Kidney epithelial cell (primary cell): ENCODE measurements at regions not wholly inside any gene's neighbourhood (a gene's known extent, or its start where the extent isn't known, plus 50 kb on each side); places are given as distances from the start of the nearest gene placed in this dataset.

Experiments used
- DNase-seq: peaks from one replicate; pipeline ENCODE4 v3.0.0-alpha.2; 2010; ENCODE audit warnings: low read depth
- H3K27me3 ChIP-seq: 2 replicates; pipeline ENCODE4 v1.6.0; 2011; ENCODE audit warnings: low read length; ENCODE audit not compliant: control insufficient read depth, insufficient read depth
- H3K36me3 ChIP-seq: 2 replicates; pipeline ENCODE4 v1.5.1; 2011; ENCODE audit warnings: low read length; ENCODE audit not compliant: control insufficient read depth, insufficient read depth
- H3K4me3 ChIP-seq: 2 replicates; pipeline ENCODE4 v1.5.1; 2011; ENCODE audit warnings: low read depth, mild to moderate bottlenecking, control low read depth, low read length
- TF ChIP-seq, protein P1 (sequence below): IDR thresholded peaks from 2 replicates; pipeline ENCODE4 v1.5.1; 2011; ENCODE audit warnings: mild to moderate bottlenecking, moderate library complexity, low read length, control low read depth, inconsistent platforms; ENCODE audit not compliant: insufficient read depth, poor library complexity, severe bottlenecking

DNA sequence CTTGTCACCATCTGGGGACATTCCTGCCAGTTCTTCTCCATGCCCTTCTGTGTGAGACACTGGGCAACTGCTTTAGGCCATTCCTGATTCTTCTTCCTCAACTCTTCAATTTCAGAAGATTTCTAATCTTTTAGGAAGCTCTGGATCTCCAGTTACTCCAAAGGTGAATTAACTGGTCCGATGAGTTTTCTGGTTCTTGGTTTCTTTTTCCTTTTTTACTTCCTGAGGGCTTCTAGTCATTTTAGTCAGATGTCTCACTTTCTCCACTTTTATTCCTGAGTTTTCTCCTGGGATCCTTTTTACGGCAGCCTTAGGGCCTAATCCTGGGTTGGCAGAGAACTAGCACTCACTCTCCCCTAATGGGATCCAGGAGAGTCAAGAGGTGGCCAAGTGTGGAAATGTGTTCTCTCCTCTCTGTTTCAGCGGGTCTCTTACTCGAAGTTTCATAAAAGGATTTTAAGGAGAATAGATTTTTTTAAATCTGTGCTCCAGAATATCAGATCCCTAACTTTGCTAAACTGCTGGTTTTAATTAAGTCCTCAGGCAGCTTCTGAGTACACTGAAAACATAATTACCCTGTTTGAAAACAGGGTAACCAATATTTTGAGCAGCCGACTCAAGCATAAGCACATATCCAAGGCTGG, 107.6 kb downstream of the RMI2 start:
- no peaks in the 10 kb centered on the region for H3K36me3 ChIP-seq
- no peak for DNase-seq
- peaks cover 4% of the 10 kb centered on the region for H3K27me3 ChIP-seq
- TF ChIP-seq, protein P1, sequence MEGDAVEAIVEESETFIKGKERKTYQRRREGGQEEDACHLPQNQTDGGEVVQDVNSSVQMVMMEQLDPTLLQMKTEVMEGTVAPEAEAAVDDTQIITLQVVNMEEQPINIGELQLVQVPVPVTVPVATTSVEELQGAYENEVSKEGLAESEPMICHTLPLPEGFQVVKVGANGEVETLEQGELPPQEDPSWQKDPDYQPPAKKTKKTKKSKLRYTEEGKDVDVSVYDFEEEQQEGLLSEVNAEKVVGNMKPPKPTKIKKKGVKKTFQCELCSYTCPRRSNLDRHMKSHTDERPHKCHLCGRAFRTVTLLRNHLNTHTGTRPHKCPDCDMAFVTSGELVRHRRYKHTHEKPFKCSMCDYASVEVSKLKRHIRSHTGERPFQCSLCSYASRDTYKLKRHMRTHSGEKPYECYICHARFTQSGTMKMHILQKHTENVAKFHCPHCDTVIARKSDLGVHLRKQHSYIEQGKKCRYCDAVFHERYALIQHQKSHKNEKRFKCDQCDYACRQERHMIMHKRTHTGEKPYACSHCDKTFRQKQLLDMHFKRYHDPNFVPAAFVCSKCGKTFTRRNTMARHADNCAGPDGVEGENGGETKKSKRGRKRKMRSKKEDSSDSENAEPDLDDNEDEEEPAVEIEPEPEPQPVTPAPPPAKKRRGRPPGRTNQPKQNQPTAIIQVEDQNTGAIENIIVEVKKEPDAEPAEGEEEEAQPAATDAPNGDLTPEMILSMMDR, result no peak
- no peak overlapping the region for H3K4me3 ChIP-seq

DNA sequence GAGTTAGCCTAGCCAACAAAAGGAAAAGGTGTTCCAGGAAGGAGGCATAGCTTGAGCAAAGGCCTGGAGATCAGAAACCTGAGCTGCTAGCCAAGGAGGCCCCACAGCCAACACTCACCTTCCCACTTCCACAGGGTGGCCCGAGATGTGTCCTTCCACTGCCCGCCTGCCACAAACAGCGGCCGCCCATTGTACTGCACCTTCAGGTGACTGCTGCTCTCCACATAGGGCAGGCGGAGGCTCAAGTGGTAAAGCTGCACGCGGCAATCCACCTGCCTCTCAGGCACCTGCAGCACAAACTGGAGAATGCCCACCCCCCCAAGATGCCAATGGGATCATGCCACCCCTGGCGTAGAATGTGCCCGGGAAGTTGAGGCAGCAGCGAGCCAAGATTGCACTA, 111.5 kb downstream of the RMI2 start:
- TF ChIP-seq, protein P1, result no peak

DNA sequence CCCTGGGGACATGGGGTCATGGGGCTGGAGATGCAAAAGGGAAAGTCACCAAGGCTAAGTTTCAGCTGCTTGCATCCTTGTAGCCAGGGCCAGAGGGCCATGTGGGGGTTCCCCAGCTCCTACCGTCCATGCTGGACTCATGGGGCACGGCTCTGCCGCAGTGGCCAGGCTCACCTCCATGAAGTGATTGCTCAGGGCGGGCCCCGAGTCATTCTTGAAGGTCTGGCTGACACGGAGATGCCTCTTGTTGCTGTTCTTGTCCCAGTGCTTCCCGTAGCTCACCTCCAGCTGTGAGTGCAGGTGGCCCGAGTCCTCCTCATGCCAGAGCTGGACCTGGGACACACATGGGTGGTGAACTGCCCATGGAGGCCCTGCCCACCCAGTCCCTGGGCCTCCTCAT, 114.5 kb downstream of the RMI2 start:
- DNase-seq, result no peak
- TF ChIP-seq, protein P1, result no peak
- no peaks in the 10 kb centered on the region for H3K36me3 ChIP-seq
- no peak overlapping the region for H3K4me3 ChIP-seq
- peaks cover 8% of the 10 kb centered on the region for H3K27me3 ChIP-seq

More for the DNA sequence above, 111.5 kb downstream of the RMI2 start:
- Histone ChIP-seq H3K36me3 (no peaks in the 10 kb centered on the region), H3K4me3 (no peak overlapping the region), H3K27me3 (peaks cover 8% of the 10 kb centered on the region)
- no peak for DNase-seq

DNA sequence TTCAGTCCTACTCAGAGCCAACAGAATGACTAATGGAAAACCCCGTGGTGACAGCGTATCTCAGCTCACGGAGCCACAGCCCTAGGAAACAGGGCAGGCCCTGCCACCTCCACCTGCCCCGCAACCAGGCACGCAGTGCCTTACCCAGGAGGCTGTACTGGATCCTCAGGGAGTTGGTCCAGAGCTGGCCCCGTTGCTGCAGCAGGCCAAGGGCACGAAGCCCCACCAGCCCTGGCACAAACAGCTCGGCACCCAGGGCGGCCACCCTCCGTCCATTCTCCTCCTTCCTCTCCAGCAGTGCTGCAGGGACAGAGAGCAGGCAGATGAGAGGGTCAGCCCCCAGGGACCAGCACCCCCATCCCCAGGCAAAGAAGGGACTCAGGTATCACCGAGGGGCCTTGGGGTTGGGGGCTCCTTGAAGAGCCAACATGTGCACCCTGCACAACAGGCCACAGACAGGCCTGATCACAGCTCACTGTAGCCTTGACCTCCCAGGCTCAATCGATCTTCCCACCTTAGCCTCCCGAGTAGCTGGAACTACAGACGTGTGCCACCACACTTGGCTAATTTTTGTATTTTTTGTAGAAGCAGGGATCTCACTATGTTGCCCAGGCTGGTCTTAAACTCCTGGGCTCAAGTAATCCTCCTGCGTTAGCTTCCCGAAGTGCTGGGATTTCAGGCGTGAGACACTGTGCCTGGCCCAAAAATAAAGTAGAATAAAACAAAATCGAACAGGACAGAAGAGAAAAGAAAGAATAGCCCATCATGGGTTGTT, 115.7 kb downstream of the RMI2 start:
- Histone ChIP-seq H3K27me3 (peaks cover 8% of the 10 kb centered on the region), H3K36me3 (no peaks in the 10 kb centered on the region), H3K4me3 (no peak overlapping the region)
- TF ChIP-seq, protein P1, result no peak
- DNase-seq, result no peak

DNA sequence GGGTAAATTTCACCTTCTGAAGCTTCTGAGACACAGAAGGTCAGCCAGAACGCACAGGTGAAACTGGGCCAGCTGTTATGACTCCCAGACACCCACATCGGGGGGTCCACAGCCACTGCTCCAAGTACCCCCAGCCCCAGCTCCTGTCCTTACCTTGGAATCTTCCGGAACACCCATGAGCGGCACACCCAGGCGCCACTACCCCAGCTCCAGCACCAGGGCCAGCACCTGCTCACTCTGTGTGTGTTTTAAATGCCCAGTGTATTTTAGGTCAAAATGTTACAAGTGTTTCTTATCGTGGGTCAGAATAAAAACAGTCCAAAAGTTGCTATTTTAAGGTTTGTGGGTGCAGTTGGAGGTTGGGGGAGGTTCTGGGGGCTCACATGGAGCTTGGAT, 116.3 kb downstream of the RMI2 start:
- Histone ChIP-seq H3K27me3 (peaks cover 8% of the 10 kb centered on the region), H3K4me3 (no peak overlapping the region), H3K36me3 (no peaks in the 10 kb centered on the region)
- TF ChIP-seq, protein P1, result no peak
- DNase-seq, result no peak
